ENCODE measurements at regions not wholly inside any gene's neighbourhood (a gene's known extent, or its start where the extent isn't known, plus 50 kb on each side); places are given as distances from the start of the nearest gene placed in this dataset.
A peak's percentile ranks its signal among the peaks of the same experiment; 100 is the strongest.

GRCh38 chr13:106178816-106179215 is 356.6 kb downstream of the EFNB2 start:
- no peak overlapping the region for H3K4me3 Mint-ChIP-seq
- TF ChIP-seq, protein P1, sequence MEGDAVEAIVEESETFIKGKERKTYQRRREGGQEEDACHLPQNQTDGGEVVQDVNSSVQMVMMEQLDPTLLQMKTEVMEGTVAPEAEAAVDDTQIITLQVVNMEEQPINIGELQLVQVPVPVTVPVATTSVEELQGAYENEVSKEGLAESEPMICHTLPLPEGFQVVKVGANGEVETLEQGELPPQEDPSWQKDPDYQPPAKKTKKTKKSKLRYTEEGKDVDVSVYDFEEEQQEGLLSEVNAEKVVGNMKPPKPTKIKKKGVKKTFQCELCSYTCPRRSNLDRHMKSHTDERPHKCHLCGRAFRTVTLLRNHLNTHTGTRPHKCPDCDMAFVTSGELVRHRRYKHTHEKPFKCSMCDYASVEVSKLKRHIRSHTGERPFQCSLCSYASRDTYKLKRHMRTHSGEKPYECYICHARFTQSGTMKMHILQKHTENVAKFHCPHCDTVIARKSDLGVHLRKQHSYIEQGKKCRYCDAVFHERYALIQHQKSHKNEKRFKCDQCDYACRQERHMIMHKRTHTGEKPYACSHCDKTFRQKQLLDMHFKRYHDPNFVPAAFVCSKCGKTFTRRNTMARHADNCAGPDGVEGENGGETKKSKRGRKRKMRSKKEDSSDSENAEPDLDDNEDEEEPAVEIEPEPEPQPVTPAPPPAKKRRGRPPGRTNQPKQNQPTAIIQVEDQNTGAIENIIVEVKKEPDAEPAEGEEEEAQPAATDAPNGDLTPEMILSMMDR (IDR thresholded peaks at IDR 0.05), result no peak
- no peak overlapping the region for H3K27ac Mint-ChIP-seq
- peaks cover 7% of the 10 kb centered on the region; the same call in 1 of the 2 replicates for H3K9me3 Mint-ChIP-seq
- peaks cover 18% of the 10 kb centered on the region; the same call in 1 of the 2 replicates for H3K36me3 Mint-ChIP-seq (ENCODE audit: low read depth)
- DNase-seq, result no peak
- peaks cover 2% of the 10 kb centered on the region; the same call in 1 of the 2 replicates for H3K27me3 Mint-ChIP-seq (ENCODE audit: insufficient read depth)
- H3K4me1 Mint-ChIP-seq (ENCODE audit: low read depth), result peaks cover 44% of the 10 kb centered on the region

DNA sequence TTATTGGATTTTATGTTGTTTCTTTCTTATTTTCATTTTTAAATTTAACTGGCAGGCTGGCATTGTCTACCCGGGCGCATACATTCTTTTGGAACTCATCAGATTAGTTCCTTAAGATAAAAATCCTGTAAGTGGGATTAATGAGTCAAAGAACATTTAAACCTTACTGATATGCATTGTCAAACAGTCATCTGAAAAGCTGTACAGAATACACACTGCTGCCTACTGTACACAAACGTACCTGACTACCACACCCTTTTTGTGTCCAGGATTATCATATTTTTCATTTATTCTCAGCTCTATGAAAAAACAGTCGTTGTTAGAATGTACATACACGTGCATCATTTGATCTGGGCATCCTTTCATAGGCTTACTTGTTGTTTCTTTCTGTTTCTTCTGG is 358.3 kb downstream of the EFNB2 start:
- Mint-ChIP-seq H3K27me3 (ENCODE audit: insufficient read depth) (peaks cover 3% of the 10 kb centered on the region; the same call in 1 of the 2 replicates), H3K4me3 (no peak overlapping the region), H3K4me1 (ENCODE audit: low read depth) (peaks cover 37% of the 10 kb centered on the region), H3K27ac (no peak overlapping the region), H3K9me3 (peaks cover 7% of the 10 kb centered on the region; the same call in 1 of the 2 replicates), H3K36me3 (ENCODE audit: low read depth) (peaks cover 18% of the 10 kb centered on the region; the same call in 1 of the 2 replicates)
- TF ChIP-seq, protein P1 (IDR thresholded peaks at IDR 0.05), result no peak
- no peak for DNase-seq

- Mint-ChIP-seq H3K27me3 (ENCODE audit: insufficient read depth) (peaks cover 3% of the 10 kb centered on the region; the same call in 1 of the 2 replicates), H3K27ac (peak overlapping the region; percentile 77), H3K4me1 (ENCODE audit: low read depth) (peaks cover 31% of the 10 kb centered on the region), H3K9me3 (peaks cover 7% of the 10 kb centered on the region; the same call in 1 of the 2 replicates), H3K4me3 (peak overlapping the region; percentile 71), H3K36me3 (ENCODE audit: low read depth) (peaks cover 18% of the 10 kb centered on the region; the same call in 1 of the 2 replicates)
- DNase-seq, result peak; percentile 68
- TF ChIP-seq, protein P1 (IDR thresholded peaks at IDR 0.05), result no peak
Measured at GRCh38 chr13:106176117-106176516, 359.3 kb downstream of the EFNB2 start.

DNA sequence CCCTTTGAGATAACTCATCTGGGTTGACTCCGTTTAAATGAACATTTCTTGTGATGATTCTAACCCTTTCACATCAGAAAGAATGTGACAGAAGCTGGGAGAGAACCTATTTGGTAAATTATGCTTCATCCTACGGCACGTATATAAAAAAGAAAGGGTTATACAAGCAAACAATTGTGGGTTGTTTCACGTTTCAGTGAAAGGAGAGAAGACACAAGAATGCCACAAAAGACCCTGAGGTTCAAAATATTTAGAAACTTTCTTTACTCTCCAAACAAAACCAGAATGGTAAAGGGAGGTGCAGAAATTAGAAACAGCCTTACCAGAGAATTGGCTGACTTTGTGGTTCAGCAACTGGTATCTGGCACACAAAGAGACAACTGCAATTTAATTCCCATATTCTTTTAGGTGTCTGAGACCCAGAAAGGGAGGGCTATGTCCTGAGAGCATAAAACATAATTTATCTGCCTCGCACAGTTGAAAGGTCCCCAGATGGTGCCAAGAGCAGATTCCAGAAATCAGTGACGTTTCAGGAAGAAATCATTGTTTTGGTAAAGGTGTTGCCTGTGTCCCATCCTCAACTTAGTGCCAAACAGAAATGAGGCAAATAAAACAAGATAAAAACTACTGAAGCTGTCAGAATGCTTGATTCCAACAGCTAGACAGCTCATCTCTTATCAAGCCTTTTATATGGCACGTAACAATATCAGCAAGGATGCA is 361.4 kb downstream of the EFNB2 start:
- H3K36me3 Mint-ChIP-seq (ENCODE audit: low read depth), result peaks cover 4% of the 10 kb centered on the region; the same call in 1 of the 2 replicates
- H3K27ac Mint-ChIP-seq, result no peak overlapping the region
- H3K4me1 Mint-ChIP-seq (ENCODE audit: low read depth), result peaks cover 31% of the 10 kb centered on the region
- H3K27me3 Mint-ChIP-seq (ENCODE audit: insufficient read depth), result peaks cover 4% of the 10 kb centered on the region
- no peak overlapping the region for H3K4me3 Mint-ChIP-seq
- DNase-seq, result no peak
- no peaks in the 10 kb centered on the region for H3K9me3 Mint-ChIP-seq
- TF ChIP-seq, protein P1 (IDR thresholded peaks at IDR 0.05), result no peak

- Mint-ChIP-seq H3K27ac (no peak overlapping the region), H3K9me3 (no peaks in the 10 kb centered on the region), H3K36me3 (ENCODE audit: low read depth) (no peaks in the 10 kb centered on the region), H3K27me3 (ENCODE audit: insufficient read depth) (peaks cover 2% of the 10 kb centered on the region), H3K4me1 (ENCODE audit: low read depth) (peaks cover 31% of the 10 kb centered on the region), H3K4me3 (no peak overlapping the region)
- TF ChIP-seq, protein P1 (IDR thresholded peaks at IDR 0.05), result no peak
- no peak for DNase-seq
Measured at GRCh38 chr13:106173346-106173745, 362.1 kb downstream of the EFNB2 start.
